Tibial nerve (tissue), 4 donors: ENCODE measurements at regions not wholly inside any gene's neighbourhood (a gene's known extent, or its start where the extent isn't known, plus 50 kb on each side); places are given as distances from the start of the nearest gene placed in this dataset.

Experiments used
- EP300 ChIP-seq, 2 donors: sonication (generic); formaldehyde crosslinking; IDR thresholded peaks; one replicate each; pipeline ENCODE4 v1.6.1; 2017; ENCODE audit warnings: antibody characterized with exemption in 2 of 2, mild to moderate bottlenecking in 1 of 2
- POLR2A ChIP-seq, 2 donors: fragments of 450-650 bp; IDR thresholded peaks; one replicate each; pipeline ENCODE4 v1.6.1; 2017; ENCODE audit warnings: antibody characterized with exemption in 2 of 2, mild to moderate bottlenecking in 2 of 2, moderate library complexity in 2 of 2
- TF ChIP-seq, protein P1 (sequence below), 5 experiments: fragments of 200-600 bp in 3 of 5; fragments of 450-650 bp in 2 of 5; sonication (generic) in 3 of 5; IDR thresholded peaks; one replicate each; pipeline ENCODE4 v1.5.1; 2016 to 2019; ENCODE audit warnings: antibody characterized with exemption in 5 of 5, mild to moderate bottlenecking in 3 of 5, moderate library complexity in 2 of 5

DNA sequence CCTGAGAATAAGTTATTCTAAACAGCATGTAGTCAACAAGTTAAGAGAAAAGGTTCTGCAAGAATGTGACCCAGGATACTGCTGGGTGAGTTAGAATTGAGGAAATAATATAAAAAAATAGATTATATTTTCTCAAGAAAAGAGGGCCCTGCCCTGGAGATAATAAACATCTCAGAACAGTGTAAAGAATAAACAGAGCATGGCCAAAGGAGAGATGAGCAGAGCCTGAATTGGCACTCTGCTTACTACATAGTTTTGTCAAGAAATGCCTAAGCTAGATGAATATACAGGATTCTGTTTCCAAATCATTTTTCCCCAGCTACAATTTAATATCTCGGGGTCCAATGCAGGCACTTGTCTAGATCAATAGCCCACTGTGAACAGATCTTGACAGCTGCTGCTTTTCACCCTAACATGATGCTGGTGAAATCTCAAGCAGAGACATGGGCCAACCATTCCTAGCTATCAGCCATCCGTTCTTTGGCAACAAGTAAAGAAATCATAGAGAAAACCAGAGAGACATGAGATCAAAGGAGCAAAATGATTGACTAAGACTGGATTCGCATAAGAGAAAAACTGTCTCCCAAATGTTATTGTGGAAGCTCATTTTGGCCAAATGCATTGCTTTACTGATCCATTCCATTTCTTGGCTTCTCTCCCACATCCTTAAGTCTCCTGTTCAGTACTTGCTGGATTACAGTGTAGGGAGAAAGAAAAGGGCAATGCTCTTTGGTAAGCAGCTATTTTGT lies 173.2 kb downstream of the PRELID2 start:
- TF ChIP-seq POLR2A (IDR thresholded peaks at IDR 0.05) (no peak), EP300 (IDR thresholded peaks at IDR 0.05) (no peak)
- TF ChIP-seq, protein P1, sequence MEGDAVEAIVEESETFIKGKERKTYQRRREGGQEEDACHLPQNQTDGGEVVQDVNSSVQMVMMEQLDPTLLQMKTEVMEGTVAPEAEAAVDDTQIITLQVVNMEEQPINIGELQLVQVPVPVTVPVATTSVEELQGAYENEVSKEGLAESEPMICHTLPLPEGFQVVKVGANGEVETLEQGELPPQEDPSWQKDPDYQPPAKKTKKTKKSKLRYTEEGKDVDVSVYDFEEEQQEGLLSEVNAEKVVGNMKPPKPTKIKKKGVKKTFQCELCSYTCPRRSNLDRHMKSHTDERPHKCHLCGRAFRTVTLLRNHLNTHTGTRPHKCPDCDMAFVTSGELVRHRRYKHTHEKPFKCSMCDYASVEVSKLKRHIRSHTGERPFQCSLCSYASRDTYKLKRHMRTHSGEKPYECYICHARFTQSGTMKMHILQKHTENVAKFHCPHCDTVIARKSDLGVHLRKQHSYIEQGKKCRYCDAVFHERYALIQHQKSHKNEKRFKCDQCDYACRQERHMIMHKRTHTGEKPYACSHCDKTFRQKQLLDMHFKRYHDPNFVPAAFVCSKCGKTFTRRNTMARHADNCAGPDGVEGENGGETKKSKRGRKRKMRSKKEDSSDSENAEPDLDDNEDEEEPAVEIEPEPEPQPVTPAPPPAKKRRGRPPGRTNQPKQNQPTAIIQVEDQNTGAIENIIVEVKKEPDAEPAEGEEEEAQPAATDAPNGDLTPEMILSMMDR (IDR thresholded peaks at IDR 0.05) = no peak
